ENCODE measurements at regions not wholly inside any gene's neighbourhood (a gene's known extent, or its start where the extent isn't known, plus 50 kb on each side); places are given as distances from the start of the nearest gene placed in this dataset.

DNA sequence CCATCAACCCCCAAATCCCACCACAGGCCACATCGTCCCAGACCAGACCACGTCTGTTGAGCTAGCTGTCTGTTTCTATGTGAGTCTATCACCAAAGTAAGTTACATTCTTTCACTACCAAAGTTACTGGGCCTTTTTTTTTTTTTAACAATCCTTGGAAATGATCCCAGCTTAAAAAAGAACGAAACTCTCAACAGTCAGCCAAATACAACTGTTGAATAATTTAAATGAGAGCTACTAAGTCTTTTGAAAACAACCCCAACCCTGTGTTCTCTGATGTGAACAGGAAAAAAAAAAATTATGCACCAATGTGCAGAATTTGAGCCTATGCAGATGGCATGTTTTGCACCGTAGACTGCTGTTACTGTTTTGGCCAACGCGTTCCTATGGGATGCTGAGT lies 134.0 kb upstream of the ETS2 start:
- TF ChIP-seq, protein P1, sequence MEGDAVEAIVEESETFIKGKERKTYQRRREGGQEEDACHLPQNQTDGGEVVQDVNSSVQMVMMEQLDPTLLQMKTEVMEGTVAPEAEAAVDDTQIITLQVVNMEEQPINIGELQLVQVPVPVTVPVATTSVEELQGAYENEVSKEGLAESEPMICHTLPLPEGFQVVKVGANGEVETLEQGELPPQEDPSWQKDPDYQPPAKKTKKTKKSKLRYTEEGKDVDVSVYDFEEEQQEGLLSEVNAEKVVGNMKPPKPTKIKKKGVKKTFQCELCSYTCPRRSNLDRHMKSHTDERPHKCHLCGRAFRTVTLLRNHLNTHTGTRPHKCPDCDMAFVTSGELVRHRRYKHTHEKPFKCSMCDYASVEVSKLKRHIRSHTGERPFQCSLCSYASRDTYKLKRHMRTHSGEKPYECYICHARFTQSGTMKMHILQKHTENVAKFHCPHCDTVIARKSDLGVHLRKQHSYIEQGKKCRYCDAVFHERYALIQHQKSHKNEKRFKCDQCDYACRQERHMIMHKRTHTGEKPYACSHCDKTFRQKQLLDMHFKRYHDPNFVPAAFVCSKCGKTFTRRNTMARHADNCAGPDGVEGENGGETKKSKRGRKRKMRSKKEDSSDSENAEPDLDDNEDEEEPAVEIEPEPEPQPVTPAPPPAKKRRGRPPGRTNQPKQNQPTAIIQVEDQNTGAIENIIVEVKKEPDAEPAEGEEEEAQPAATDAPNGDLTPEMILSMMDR (IDR thresholded peaks at IDR 0.05), result no peak
- TF ChIP-seq POLR2A (IDR thresholded peaks at IDR 0.05), result no peak
